HT1080 (cell line): ENCODE measurements at regions not wholly inside any gene's neighbourhood (a gene's known extent, or its start where the extent isn't known, plus 50 kb on each side); places are given as distances from the start of the nearest gene placed in this dataset.

ENCODE experiments used
- DNase-seq: peaks from one replicate; pipeline ENCODE4 v3.0.0-alpha.2; 2015; ENCODE audit warnings: low read depth

GRCh38 chr2:236867441-236868260, 218.0 kb upstream of the COPS8 start:
- no peak for DNase-seq

DNA sequence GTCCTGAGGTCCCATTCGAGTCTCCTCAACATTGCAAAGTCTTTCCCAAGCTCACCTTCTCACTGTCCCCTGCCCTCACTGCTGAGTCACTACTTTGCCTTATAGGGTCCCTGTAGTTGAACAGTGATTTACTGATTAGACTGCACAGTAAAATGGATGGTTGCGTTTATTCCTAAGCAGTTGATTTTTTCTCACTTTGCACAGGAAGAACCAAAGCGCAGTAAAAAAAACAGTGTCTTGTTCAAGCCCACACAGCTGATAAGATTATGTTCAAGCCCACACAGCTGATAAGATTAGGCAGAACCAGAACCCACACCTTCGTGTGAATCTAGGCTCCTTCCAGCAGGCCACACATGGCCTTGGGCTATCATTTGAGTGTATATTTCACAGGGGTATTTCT, 215.3 kb upstream of the COPS8 start:
- DNase-seq, result no peak

- DNase-seq, result peak; percentile 94
Observed at GRCh38 chr2:236871500-236872001, 214.1 kb upstream of the COPS8 start.

DNA sequence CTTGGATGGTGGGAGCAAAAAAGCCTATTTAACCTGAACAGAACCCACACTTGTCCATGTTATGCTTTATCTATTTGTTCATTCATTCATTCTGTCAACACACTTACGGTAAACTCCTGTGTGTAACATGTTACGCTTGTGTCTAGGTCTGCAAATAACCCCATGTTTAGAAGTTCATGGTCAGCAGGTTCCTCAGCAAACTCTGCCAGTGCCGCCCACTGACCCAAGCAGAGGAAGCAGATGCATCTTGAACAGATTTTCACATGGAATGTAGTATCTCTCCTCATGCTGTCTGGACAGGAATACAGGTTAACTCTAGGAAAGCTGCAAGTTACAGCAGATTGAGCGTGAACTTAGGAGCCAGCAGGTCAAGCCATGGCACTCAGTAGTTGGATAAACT, 213.7 kb upstream of the COPS8 start:
- DNase-seq, result no peak

GRCh38 chr2:236872981-236873380, 212.7 kb upstream of the COPS8 start:
- DNase-seq, result no peak

- no peak for DNase-seq
Observed at GRCh38 chr2:236873636-236874035, 212.1 kb upstream of the COPS8 start.

DNA sequence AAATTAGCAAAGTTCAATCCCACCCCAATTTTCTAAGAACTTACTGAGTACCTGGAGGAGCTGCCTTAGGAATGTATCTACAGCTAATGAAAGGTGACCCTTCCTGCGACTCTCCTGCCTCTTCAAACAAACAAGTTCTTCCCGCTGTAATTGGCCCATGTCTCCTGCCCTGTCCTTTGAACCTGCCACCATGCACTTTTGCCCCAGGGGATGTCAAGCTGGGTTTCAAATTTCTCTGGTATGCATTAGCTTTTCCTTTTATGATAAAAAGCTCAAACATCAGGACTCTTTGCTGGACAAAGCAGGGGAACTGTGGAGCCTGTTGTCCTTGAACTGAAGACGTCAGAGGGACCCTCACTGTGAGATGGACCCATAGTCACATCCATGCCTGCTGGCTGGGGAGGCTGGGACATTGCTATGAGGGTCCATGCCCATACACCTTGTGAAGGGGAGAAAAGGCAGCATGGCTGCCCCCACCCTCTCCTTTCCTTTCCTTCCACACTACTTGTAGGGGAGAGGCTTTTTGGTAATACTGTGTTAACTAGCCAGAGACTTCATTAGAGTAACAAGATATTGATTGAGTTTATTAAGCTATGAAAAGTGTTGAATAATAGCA, 210.7 kb upstream of the COPS8 start:
- DNase-seq, result no peak

- no peak for DNase-seq
Observed at GRCh38 chr2:236875906-236876505, 209.7 kb upstream of the COPS8 start.

DNA sequence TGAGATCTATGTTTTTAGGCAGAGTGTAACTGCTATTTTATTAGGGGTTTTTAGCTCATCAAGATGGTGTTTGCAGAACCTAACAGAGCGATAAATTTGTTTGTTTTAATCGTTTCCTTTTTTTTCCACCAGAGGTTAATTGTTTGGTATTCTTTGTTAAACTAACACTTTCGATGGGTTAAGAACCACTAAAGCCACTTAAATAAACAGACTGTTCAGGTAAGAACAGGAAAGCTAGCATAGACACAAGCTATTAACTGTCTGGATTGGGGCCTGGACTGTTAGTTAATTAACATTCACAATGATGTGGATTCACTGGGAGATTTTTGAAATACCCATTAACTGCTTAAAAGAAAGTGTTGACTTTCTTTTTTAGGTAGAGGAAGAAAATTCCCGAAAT, 209.0 kb upstream of the COPS8 start:
- DNase-seq, result no peak

GRCh38 chr2:236877972-236878371, 207.7 kb upstream of the COPS8 start:
- no peak for DNase-seq

- no peak for DNase-seq
Observed at GRCh38 chr2:236879416-236879963, 206.2 kb upstream of the COPS8 start.

GRCh38 chr2:236882074-236882473, 203.6 kb upstream of the COPS8 start:
- DNase-seq, result no peak

GRCh38 chr2:236882930-236883329, 202.8 kb upstream of the COPS8 start:
- DNase-seq, result no peak

DNA sequence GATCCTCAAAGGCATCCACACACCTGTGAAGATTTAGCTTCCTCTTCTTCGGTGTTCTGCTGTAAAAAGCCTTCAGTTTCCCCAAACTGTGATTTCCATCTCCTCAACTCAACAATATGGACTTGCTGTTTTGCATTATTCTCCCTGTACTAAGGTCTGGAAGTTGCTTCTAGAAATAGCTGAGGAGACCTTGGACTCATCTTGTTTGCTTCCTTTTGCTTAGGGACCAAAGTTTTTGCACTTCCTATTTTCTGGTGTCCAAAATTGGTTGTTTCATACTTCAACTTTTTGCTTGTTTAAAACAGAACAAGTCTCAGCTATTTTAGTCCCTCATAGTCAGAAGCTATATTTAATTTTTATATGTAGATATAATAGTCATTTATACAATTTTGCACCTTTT, 201.9 kb upstream of the COPS8 start:
- no peak for DNase-seq

- DNase-seq, result no peak
Observed at GRCh38 chr2:236884569-236885175, 201.0 kb upstream of the COPS8 start.

DNA sequence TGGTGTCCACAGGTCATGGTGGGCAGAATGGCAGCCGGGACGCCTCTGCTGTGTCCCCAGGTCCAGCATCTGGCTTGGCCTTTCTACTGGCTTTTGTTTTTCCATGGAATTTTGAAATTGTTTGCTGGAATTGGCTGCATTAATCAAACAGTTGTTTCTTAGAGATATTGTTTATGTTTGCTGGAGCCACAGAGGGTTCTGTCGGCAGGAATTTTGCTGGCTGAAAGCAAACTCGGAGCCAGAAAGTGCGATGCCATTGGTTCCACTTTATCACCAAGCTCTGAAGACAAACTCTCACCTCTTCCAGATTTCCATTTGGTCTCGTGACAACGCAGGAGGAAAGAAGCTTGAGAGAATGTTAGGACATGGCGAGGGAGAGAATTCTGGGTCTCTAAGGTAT, 199.2 kb upstream of the COPS8 start:
- DNase-seq, result no peak

DNA sequence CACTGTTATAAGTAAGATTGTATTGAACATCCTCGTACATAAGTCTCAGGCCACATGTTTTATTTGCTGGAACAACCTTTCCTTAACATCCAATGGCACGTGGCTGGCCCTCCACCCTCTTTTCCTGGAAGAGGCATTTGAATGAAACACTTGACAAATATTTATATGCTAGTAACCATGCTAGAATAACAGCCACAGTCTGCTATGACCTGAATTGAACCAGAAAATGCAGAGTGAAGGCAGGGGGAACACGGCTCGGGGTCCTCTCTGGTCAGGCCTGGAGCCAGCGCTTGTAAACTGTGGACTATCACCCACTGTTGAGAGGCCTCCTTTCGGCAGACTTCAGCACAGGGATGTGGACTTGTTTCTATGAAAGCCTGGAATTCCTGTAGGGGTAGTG, 198.2 kb upstream of the COPS8 start:
- DNase-seq, result no peak

GRCh38 chr2:236887953-236888793, 197.5 kb upstream of the COPS8 start:
- DNase-seq, result no peak

DNA sequence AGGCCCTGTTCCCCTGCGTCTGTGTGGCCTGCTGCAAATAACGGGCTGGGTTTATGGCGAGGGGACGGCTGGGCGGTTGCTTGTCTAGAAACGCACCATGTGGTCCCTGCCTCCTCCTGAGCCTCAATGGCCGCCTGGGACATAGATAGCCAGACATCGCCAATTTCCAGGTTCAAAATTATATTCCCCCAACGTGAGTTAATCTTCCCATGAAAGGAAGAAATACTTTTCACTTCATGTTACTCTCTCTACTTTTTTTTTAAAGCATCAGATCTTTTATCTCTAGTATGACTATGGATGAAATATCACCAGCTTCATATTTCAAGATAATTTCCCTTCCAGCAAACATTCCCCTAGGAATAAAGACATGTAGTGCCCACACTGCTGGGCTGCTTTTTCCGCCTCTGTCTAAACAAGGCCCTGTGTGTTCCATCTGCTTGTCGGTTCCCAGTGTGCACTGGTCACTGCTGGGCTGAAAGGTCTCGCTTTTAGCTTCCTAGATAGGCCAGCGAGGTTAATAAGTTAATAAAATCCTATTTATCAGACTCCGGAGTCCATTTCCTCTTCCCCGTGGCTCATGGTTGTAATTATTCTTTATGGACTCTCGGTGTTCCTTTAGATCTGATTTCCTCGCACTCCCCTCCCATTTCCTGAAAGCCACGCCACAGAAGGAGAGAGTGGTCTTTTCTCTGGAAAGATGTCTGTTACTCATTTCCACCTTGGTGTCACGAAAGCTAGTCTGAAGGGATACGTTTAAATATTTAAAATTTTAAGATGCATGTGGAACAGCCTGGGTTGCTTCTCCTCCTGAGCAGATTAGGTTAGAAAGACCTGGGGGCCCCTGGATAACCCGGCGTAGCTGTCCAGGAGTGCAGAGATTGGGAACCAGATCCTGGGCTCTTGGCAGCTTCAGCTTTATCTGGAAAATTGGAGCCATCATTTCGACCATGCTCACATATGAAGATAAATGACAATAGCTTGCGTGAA, 196.6 kb upstream of the COPS8 start:
- no peak for DNase-seq
